Right atrium auricular region (tissue), 2 donors: ENCODE measurements at regions not wholly inside any gene's neighbourhood (a gene's known extent, or its start where the extent isn't known, plus 50 kb on each side); places are given as distances from the start of the nearest gene placed in this dataset.
"Not testable (repeated sequence)": the region's sequence is repeated elsewhere in the genome, so short reads cannot be mapped to it uniquely, and the experiment has no call there.

Experiments
- DNase-seq: peaks from one replicate; pipeline ENCODE4 v3.0.0-alpha.2; 2019; ENCODE audit warnings: low spot score
- H3K27ac ChIP-seq, 2 donors: fragments of 200-600 bp; sonication (generic); 1 replicate in 1 of 2; 2 replicates in 1 of 2; pipeline ENCODE4 v1.5.1; 2016 to 2019
- H3K27me3 ChIP-seq, 2 donors: fragments of 200-600 bp; sonication (generic); one replicate each; pipeline versions ENCODE4 v1.5.1 to v1.6.0; 2017 to 2019
- H3K36me3 ChIP-seq: fragments of 200-600 bp; sonication (generic); one replicate; pipeline ENCODE4 v1.5.1; 2016
- H3K4me1 ChIP-seq, 2 donors: fragments of 200-600 bp; sonication (generic); one replicate each; pipeline versions ENCODE4 v1.5.1 to v1.6.0; 2017 to 2019
- H3K4me3 ChIP-seq, 2 donors: fragments of 200-600 bp; sonication (generic); 1 replicate in 1 of 2; 2 replicates in 1 of 2; pipeline ENCODE4 v1.5.1; 2017 to 2019; ENCODE audit warnings: mild to moderate bottlenecking in 1 of 2, moderate library complexity in 1 of 2
- H3K9me3 ChIP-seq, 2 donors: fragments of 200-600 bp; sonication (generic); one replicate each; pipeline ENCODE4 v1.5.1; 2019
- TF ChIP-seq, protein P1 (sequence below), 2 donors: fragments of 200-600 bp; sonication (generic); IDR thresholded peaks; one replicate each; pipeline ENCODE4 v1.5.1; 2019; ENCODE audit warnings: antibody characterized with exemption in 2 of 2

DNA sequence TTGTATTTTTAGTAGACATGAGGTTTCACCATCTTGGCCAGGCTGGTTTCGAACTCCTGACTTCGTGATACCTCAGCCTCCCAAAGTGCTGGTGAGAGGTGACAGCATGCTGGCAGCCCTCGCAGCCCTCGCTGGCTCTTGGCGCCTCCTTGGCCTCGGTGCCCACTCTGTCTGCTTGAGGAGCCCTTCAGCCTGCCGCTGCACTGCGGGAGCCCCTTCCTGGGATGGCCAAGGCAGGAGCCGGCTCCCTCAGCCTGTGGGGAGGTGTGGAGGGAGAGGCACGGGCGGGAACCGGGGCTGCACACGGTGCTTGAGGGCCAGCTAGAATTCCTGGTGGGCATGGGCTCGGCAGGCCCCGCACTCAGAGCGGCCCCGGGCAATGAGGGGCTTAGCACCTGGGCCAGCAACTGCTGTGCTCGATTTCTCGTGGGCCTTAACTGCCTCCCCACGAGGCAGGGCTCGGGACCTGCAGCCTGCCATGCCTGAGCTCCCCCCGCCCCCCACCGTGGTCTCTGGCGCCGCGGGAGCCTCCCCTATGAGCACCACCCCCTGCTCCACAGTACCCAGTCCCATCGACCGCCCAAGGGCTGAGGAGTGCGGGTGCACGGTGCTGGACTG, 96.5 kb upstream of the RHOBTB1 start:
- Histone ChIP-seq H3K9me3 (no peaks in the 10 kb centered on the region), H3K36me3 (no peaks in the 10 kb centered on the region), H3K27me3 (no peaks in the 10 kb centered on the region), H3K4me1 (no peaks in the 10 kb centered on the region), H3K27ac (no peak overlapping the region), H3K4me3 (no peak overlapping the region)
- TF ChIP-seq, protein P1, sequence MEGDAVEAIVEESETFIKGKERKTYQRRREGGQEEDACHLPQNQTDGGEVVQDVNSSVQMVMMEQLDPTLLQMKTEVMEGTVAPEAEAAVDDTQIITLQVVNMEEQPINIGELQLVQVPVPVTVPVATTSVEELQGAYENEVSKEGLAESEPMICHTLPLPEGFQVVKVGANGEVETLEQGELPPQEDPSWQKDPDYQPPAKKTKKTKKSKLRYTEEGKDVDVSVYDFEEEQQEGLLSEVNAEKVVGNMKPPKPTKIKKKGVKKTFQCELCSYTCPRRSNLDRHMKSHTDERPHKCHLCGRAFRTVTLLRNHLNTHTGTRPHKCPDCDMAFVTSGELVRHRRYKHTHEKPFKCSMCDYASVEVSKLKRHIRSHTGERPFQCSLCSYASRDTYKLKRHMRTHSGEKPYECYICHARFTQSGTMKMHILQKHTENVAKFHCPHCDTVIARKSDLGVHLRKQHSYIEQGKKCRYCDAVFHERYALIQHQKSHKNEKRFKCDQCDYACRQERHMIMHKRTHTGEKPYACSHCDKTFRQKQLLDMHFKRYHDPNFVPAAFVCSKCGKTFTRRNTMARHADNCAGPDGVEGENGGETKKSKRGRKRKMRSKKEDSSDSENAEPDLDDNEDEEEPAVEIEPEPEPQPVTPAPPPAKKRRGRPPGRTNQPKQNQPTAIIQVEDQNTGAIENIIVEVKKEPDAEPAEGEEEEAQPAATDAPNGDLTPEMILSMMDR (IDR thresholded peaks at IDR 0.05): no peak
- DNase-seq: no peak

DNA sequence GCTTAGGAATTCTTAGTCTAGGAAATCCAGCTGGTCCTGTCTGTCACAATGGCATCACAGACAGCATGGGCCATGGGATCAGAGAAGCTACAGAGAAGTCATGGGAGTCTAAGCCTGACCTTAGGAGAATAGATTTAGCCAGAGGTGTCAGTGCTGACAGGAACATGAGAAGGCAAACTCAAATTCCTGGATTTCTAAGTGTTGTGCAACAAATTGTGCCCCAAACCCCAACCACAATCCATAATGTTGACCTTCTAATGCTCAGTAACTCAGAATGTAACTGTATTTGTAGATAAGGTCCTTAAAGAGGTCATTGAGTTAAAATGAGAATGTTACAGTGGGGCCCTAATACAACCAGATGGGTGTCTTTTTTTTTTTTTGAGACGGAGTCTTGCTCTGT, 95.9 kb upstream of the RHOBTB1 start:
- H3K4me1 ChIP-seq: no peaks in the 10 kb centered on the region
- H3K4me3 ChIP-seq: no peak overlapping the region
- no peak overlapping the region for H3K27ac ChIP-seq
- H3K36me3 ChIP-seq: no peaks in the 10 kb centered on the region
- no peaks in the 10 kb centered on the region for H3K27me3 ChIP-seq
- no peak for DNase-seq
- no peaks in the 10 kb centered on the region for H3K9me3 ChIP-seq
- TF ChIP-seq, protein P1 (IDR thresholded peaks at IDR 0.05): no peak

DNA sequence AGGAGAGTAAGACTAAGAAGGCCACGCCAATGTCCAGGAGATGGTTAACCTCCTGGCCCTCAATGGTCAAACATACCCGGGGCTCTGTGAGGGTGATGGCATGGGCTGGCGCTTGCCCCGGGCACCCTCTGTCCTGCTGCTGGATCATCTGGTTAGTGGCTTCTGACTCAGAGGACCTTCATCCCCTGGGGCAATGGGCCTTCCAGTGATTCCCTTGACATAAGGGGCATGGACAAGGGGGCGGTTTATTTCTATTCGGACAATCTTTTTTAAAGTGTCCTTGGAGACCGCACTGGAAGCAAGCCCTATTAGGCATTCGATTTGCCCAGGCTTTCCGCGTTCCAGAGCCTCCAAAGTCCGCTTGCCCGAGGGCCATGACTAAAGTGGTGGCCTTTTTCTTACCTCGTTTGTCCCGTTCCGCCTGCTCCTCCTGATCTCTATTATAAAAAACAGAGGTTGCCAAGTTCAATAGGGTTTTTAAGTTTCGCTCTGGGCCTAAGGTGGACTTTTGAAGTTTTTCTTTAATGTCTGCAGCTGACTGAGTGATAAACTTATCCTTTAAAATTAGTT, 93.4 kb upstream of the RHOBTB1 start:
- H3K9me3 ChIP-seq, H3K4me1 ChIP-seq, H3K4me3 ChIP-seq, H3K27me3 ChIP-seq, H3K27ac ChIP-seq, DNase-seq, H3K36me3 ChIP-seq: not testable (repeated sequence)

DNA sequence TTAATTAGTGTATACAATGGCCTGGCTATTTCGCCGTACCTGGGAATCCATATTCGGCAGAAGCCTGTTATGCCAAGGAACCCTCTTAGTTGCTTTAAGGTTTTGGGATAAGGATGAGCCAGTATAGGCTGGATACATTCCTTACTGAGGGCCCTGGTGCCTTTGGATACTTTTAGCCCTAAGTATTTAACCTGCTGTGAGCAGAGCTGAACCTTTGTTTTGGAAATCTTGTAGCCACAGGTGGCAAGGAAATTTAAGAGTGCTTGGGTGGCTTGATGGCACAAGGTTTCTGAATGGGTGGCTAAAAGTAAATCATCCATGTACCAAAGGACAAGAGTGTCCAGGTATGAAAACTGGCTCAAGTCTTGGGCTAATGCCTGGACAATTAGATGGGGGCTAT, 92.2 kb upstream of the RHOBTB1 start:
- H3K4me1 ChIP-seq, H3K27me3 ChIP-seq, H3K36me3 ChIP-seq, H3K9me3 ChIP-seq, H3K4me3 ChIP-seq, H3K27ac ChIP-seq, DNase-seq: not testable (repeated sequence)

DNA sequence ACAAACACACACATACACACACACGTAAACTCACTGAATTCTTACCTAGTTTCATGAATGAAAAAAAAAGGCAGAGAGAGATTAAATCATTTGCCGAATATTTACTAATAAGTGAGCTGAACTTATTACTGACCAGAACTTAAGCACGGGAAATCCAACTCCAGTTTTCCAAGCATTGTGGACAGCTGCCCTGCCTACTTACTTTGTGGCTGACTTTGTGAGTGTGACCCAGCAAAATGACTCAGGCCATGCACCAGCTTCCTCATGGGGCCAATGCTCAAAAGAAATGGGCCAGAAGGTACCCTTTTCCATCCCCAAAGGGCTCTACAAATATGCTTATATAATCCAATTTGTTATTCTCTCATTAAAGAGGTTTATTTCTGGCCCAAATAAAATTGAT, 87.4 kb upstream of the RHOBTB1 start:
- no peak overlapping the region for H3K4me3 ChIP-seq
- H3K27me3 ChIP-seq: no peaks in the 10 kb centered on the region
- no peak for DNase-seq
- no peaks in the 10 kb centered on the region for H3K9me3 ChIP-seq
- H3K36me3 ChIP-seq: no peaks in the 10 kb centered on the region
- no peak overlapping the region for H3K27ac ChIP-seq
- no peaks in the 10 kb centered on the region for H3K4me1 ChIP-seq
- TF ChIP-seq, protein P1 (IDR thresholded peaks at IDR 0.05): no peak

DNA sequence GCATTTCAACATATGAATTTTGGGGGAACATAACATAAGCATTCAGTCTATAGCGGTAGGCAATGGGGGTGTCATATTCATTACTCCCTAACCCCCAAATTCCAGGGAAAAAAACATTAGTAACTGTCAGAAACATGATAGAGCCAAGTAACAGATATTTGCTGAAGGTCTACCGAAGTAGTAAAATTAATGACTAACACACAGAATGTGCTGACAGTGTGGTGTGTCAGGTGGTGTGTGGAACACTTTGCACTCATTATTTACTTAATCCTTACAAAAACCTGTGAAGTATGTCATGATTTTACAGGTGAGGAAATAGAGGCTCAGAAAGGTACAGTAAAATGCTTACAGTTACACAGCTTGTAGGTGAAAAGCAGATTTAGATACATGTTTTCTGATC, 85.4 kb upstream of the RHOBTB1 start:
- Histone ChIP-seq H3K27ac (no peak overlapping the region), H3K4me3 (no peak overlapping the region), H3K4me1 (no peaks in the 10 kb centered on the region), H3K27me3 (no peaks in the 10 kb centered on the region), H3K36me3 (no peaks in the 10 kb centered on the region), H3K9me3 (no peaks in the 10 kb centered on the region)
- TF ChIP-seq, protein P1 (IDR thresholded peaks at IDR 0.05): no peak
- no peak for DNase-seq

DNA sequence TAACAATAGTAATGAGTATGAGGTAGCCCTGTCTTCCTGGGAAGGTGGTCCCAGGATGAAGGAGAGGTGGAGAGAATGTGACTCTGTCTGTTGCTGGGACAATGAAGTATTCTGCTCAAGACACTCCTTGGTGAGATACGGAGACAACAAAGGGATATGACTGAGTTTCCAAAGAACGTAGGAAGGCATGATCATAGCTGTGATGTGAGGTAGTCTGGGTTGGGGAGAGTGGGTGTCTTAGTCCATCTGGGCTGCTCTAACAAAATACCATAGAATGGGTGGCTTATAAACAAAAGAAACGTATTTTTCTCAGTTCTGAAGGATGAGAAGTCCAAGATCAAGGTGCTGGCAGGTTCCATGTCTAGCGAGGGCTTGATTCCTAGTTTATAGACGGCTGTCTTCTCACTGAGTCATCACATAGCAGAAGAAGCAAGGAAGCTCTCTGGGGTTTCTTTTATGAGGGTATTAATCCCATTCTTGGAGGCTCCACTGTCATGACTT, 84.9 kb upstream of the RHOBTB1 start:
- H3K4me1 ChIP-seq: no peaks in the 10 kb centered on the region
- no peak overlapping the region for H3K4me3 ChIP-seq
- no peaks in the 10 kb centered on the region for H3K36me3 ChIP-seq
- no peaks in the 10 kb centered on the region for H3K9me3 ChIP-seq
- H3K27me3 ChIP-seq: no peaks in the 10 kb centered on the region
- TF ChIP-seq, protein P1 (IDR thresholded peaks at IDR 0.05): no peak
- no peak overlapping the region for H3K27ac ChIP-seq
- DNase-seq: no peak
